ENCODE measurements at regions not wholly inside any gene's neighbourhood (a gene's known extent, or its start where the extent isn't known, plus 50 kb on each side); places are given as distances from the start of the nearest gene placed in this dataset.

DNA sequence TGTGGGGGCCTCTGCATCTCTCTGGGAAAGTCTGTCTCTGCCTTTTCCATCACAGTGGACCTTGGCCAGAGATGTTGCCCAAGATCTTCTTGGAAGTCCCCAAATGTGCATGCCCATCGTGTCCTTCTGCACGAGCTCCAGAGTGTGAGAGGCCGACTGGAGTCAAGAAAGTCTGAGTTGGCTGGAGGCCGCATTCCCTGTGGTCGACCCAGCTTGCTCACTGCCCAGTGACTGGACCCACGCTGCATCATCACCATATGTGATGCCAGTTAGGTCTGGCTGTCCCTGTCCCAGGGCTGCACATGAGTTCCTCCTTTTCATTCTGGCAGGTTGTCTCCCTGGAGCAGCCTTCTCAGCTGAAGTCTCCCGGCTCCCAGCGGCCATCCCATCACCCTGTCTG, 93.8 kb downstream of the ARL4C start:
- TF ChIP-seq POLR2AphosphoS5 (IDR thresholded peaks at IDR 0.05; ENCODE audit: borderline replicate concordance, low read depth, low read length) (no peak), EZH2 (IDR thresholded peaks at IDR 0.05) (no peak)
